NT2/D1 (cell line): ENCODE measurements at regions not wholly inside any gene's neighbourhood (a gene's known extent, or its start where the extent isn't known, plus 50 kb on each side); places are given as distances from the start of the nearest gene placed in this dataset.

Experiments used
- DNase-seq: peaks from one replicate; pipeline ENCODE4 v3.0.0-alpha.2; 2011; ENCODE audit warnings: low read depth, low spot score
- H3K27me3 ChIP-seq: 2 replicates; pipeline ENCODE4 v1.6.0; 2011; ENCODE audit warnings: mild to moderate bottlenecking; ENCODE audit not compliant: insufficient read length, insufficient read depth
- H3K36me3 ChIP-seq: 2 replicates; pipeline ENCODE4 v1.6.1; 2011; ENCODE audit warnings: mild to moderate bottlenecking, low read length, mixed read lengths; ENCODE audit not compliant: insufficient read depth, insufficient read length
- H3K4me1 ChIP-seq: 2 replicates; pipeline ENCODE4 v1.5.1; 2011; ENCODE audit not compliant: insufficient read depth, insufficient read length
- H3K4me3 ChIP-seq: 2 replicates; pipeline ENCODE4 v1.5.1; 2011; ENCODE audit warnings: low read depth; ENCODE audit not compliant: insufficient read length
- H3K9ac ChIP-seq: 2 replicates; pipeline ENCODE4 v1.6.0; 2011; ENCODE audit warnings: low read depth; ENCODE audit not compliant: insufficient read length
- H3K9me3 ChIP-seq: 2 replicates; pipeline ENCODE4 v1.5.1; 2011; ENCODE audit warnings: mild to moderate bottlenecking, low read length; ENCODE audit not compliant: insufficient read depth
- SUZ12 ChIP-seq: IDR thresholded peaks from 2 replicates; pipeline ENCODE4 v1.6.1; 2011; ENCODE audit not compliant: insufficient read length, insufficient read depth; ENCODE audit errors: extremely low read depth
- YY1 ChIP-seq: IDR thresholded peaks from 2 replicates; pipeline ENCODE4 v1.6.1; 2011; ENCODE audit not compliant: insufficient read length, insufficient read depth
- ZNF274 ChIP-seq: IDR thresholded peaks from 2 replicates; pipeline ENCODE4 v1.6.1; 2011; ENCODE audit warnings: mild to moderate bottlenecking, low read depth, low read length

- no peaks in the 10 kb centered on the region for H3K27me3 ChIP-seq
- DNase-seq = no peak
- no peak for TF ChIP-seq ZNF274
- TF ChIP-seq YY1 = no peak
- TF ChIP-seq SUZ12 = no peak
- H3K4me1 ChIP-seq = no peaks in the 10 kb centered on the region
- H3K9ac ChIP-seq = no peak overlapping the region
- H3K36me3 ChIP-seq = no peaks in the 10 kb centered on the region
- H3K4me3 ChIP-seq = no peak overlapping the region
- no peaks in the 10 kb centered on the region for H3K9me3 ChIP-seq
Observed at GRCh38 chr10:44009891-44010632, 361.4 kb upstream of the ZNF32 start.

- H3K27me3 ChIP-seq = no peaks in the 10 kb centered on the region
- no peak overlapping the region for H3K4me3 ChIP-seq
- H3K9ac ChIP-seq = no peak overlapping the region
- H3K4me1 ChIP-seq = no peaks in the 10 kb centered on the region
- H3K9me3 ChIP-seq = no peaks in the 10 kb centered on the region
- TF ChIP-seq ZNF274 (no peak), YY1 (no peak), SUZ12 (no peak)
- no peaks in the 10 kb centered on the region for H3K36me3 ChIP-seq
- no peak for DNase-seq
Observed at GRCh38 chr10:44008917-44009709, 360.4 kb upstream of the ZNF32 start.

GRCh38 chr10:44008270-44008916, 359.7 kb upstream of the ZNF32 start:
- Histone ChIP-seq H3K36me3 (no peaks in the 10 kb centered on the region), H3K4me1 (no peaks in the 10 kb centered on the region)
- no peak for DNase-seq

GRCh38 chr10:44006771-44007170, 358.1 kb upstream of the ZNF32 start:
- no peak overlapping the region for H3K4me3 ChIP-seq
- no peaks in the 10 kb centered on the region for H3K4me1 ChIP-seq
- H3K9me3 ChIP-seq = no peaks in the 10 kb centered on the region
- H3K9ac ChIP-seq = no peak overlapping the region
- H3K27me3 ChIP-seq = no peaks in the 10 kb centered on the region
- TF ChIP-seq ZNF274 (no peak), SUZ12 (no peak), YY1 (no peak)
- no peak for DNase-seq
- H3K36me3 ChIP-seq = no peaks in the 10 kb centered on the region

More at GRCh38 chr10:44008270-44008916, 359.7 kb upstream of the ZNF32 start:
- no peak overlapping the region for H3K9ac ChIP-seq
- H3K27me3 ChIP-seq = no peaks in the 10 kb centered on the region
- no peak overlapping the region for H3K4me3 ChIP-seq
- TF ChIP-seq ZNF274 (no peak), SUZ12 (no peak), YY1 (no peak)
- no peaks in the 10 kb centered on the region for H3K9me3 ChIP-seq

GRCh38 chr10:44005788-44006099, 357.1 kb upstream of the ZNF32 start:
- DNase-seq = no peak
- H3K27me3 ChIP-seq = no peaks in the 10 kb centered on the region
- no peaks in the 10 kb centered on the region for H3K36me3 ChIP-seq
- H3K9me3 ChIP-seq = no peaks in the 10 kb centered on the region
- no peak overlapping the region for H3K9ac ChIP-seq
- H3K4me1 ChIP-seq = no peaks in the 10 kb centered on the region
- no peak for TF ChIP-seq SUZ12
- TF ChIP-seq ZNF274 = no peak
- TF ChIP-seq YY1 = no peak
- no peak overlapping the region for H3K4me3 ChIP-seq

- H3K4me3 ChIP-seq = no peak overlapping the region
- no peaks in the 10 kb centered on the region for H3K9me3 ChIP-seq
- no peak overlapping the region for H3K9ac ChIP-seq
- no peaks in the 10 kb centered on the region for H3K4me1 ChIP-seq
- TF ChIP-seq ZNF274 (no peak), SUZ12 (no peak), YY1 (no peak)
- DNase-seq = no peak
- no peaks in the 10 kb centered on the region for H3K27me3 ChIP-seq
- no peaks in the 10 kb centered on the region for H3K36me3 ChIP-seq
Observed at GRCh38 chr10:44004913-44005787, 356.5 kb upstream of the ZNF32 start.
